Epithelial cell of proximal tubule (primary cell): ENCODE measurements at regions not wholly inside any gene's neighbourhood (a gene's known extent, or its start where the extent isn't known, plus 50 kb on each side); places are given as distances from the start of the nearest gene placed in this dataset.
"Not testable (repeated sequence)": the region's sequence is repeated elsewhere in the genome, so short reads cannot be mapped to it uniquely, and the experiment has no call there.

Experiments used
- DNase-seq: peaks from one replicate; pipeline ENCODE4 v3.0.0-alpha.2; 2011; ENCODE audit warnings: low read depth
- H3K4me3 ChIP-seq: 2 replicates; pipeline ENCODE4 v1.5.1; 2011; ENCODE audit warnings: low read depth, mild to moderate bottlenecking, low read length
- CTCF ChIP-seq: conservative IDR thresholded peaks from 2 replicates; pipeline ENCODE4 v1.5.1; 2012; ENCODE audit warnings: low read depth, mild to moderate bottlenecking, low read length

- H3K4me3 ChIP-seq, result no peak overlapping the region
- no peak for DNase-seq
- TF ChIP-seq CTCF, result no peak
Measured at GRCh38 chrX:19237901-19238300, 105.8 kb upstream of the PDHA1 start.

GRCh38 chrX:19243431-19243830, 100.3 kb upstream of the PDHA1 start:
- TF ChIP-seq CTCF, result no peak
- no peak for DNase-seq
- H3K4me3 ChIP-seq, result no peak overlapping the region

GRCh38 chrX:19244921-19245320, 98.8 kb upstream of the PDHA1 start:
- H3K4me3 ChIP-seq, DNase-seq: not testable (repeated sequence)

GRCh38 chrX:19245711-19246269, 97.9 kb upstream of the PDHA1 start:
- no peak for TF ChIP-seq CTCF
- no peak for DNase-seq
- no peak overlapping the region for H3K4me3 ChIP-seq

- DNase-seq, result no peak
- no peak for TF ChIP-seq CTCF
- H3K4me3 ChIP-seq, result no peak overlapping the region
Measured at GRCh38 chrX:19256986-19257385, 86.7 kb upstream of the PDHA1 start.

- not testable (repeated sequence) for H3K4me3 ChIP-seq, DNase-seq
Measured at GRCh38 chrX:19261026-19261425, 82.7 kb upstream of the PDHA1 start.

- no peak for TF ChIP-seq CTCF
- no peak for DNase-seq
- H3K4me3 ChIP-seq, result no peak overlapping the region
Measured at GRCh38 chrX:19270727-19271126, 73.0 kb upstream of the PDHA1 start.

GRCh38 chrX:19272452-19272851, 71.3 kb upstream of the PDHA1 start:
- H3K4me3 ChIP-seq, result no peak overlapping the region
- DNase-seq, result no peak
- no peak for TF ChIP-seq CTCF
